GM06990 (cell line): ENCODE measurements at regions not wholly inside any gene's neighbourhood (a gene's known extent, or its start where the extent isn't known, plus 50 kb on each side); places are given as distances from the start of the nearest gene placed in this dataset.
A peak's percentile ranks its signal among the peaks of the same experiment; 100 is the strongest.

ENCODE experiments used
- DNase-seq: peaks from one replicate; pipeline ENCODE4 v3.0.0-alpha.2; 2011; ENCODE audit not compliant: insufficient read length; ENCODE audit errors: extremely low read depth
- H3K27me3 ChIP-seq: replicated peaks from 2 replicates; pipeline ENCODE4 v1.6.0; 2011; ENCODE audit warnings: low read length; ENCODE audit not compliant: control insufficient read depth, insufficient read depth
- H3K36me3 ChIP-seq: 2 replicates; pipeline ENCODE4 v1.5.1; 2011; ENCODE audit warnings: low read length; ENCODE audit not compliant: control insufficient read depth, insufficient read depth
- H3K4me3 ChIP-seq: replicated peaks from 2 replicates; pipeline ENCODE4 v1.5.1; 2011; ENCODE audit warnings: low read depth, mild to moderate bottlenecking, control low read depth, low read length
- CTCF ChIP-seq: IDR thresholded peaks from 2 replicates; pipeline ENCODE4 v1.5.1; 2011; ENCODE audit warnings: low read length, control low read depth, mild to moderate bottlenecking, inconsistent platforms; ENCODE audit not compliant: insufficient read depth, poor library complexity, severe bottlenecking

- no peak overlapping the region for H3K4me3 ChIP-seq
- DNase-seq: no peak
These were observed 205.6 kb upstream of the PRSS58 start for GRCh38 chr7:142463401-142463850.

GRCh38 chr7:142461437-142461836, 203.6 kb upstream of the PRSS58 start:
- Histone ChIP-seq H3K36me3 (no peaks in the 10 kb centered on the region), H3K4me3 (no peak overlapping the region), H3K27me3 (no peaks in the 10 kb centered on the region; the same call in 1 of the 2 replicates)
- no peak for TF ChIP-seq CTCF
- no peak for DNase-seq

More at GRCh38 chr7:142463401-142463850, 205.6 kb upstream of the PRSS58 start:
- Histone ChIP-seq H3K36me3 (no peaks in the 10 kb centered on the region), H3K27me3 (no peaks in the 10 kb centered on the region; the same call in 1 of the 2 replicates)
- no peak for TF ChIP-seq CTCF

- DNase-seq: no peak
- Histone ChIP-seq H3K27me3 (no peaks in the 10 kb centered on the region; the same call in 1 of the 2 replicates), H3K36me3 (no peaks in the 10 kb centered on the region), H3K4me3 (no peak overlapping the region)
- no peak for TF ChIP-seq CTCF
These were observed 202.7 kb upstream of the PRSS58 start for GRCh38 chr7:142460402-142461117.

- H3K36me3 ChIP-seq: no peaks in the 10 kb centered on the region
- no peaks in the 10 kb centered on the region; the same call in 1 of the 2 replicates for H3K27me3 ChIP-seq
- H3K4me3 ChIP-seq: no peak overlapping the region
- TF ChIP-seq CTCF: peak; percentile 73
- DNase-seq: no peak
These were observed 201.7 kb upstream of the PRSS58 start for GRCh38 chr7:142459551-142459963.

GRCh38 chr7:142457146-142457703, 199.4 kb upstream of the PRSS58 start:
- TF ChIP-seq CTCF: no peak

More at GRCh38 chr7:142457146-142457703, 199.4 kb upstream of the PRSS58 start:
- no peaks in the 10 kb centered on the region for H3K36me3 ChIP-seq
- H3K4me3 ChIP-seq: no peak overlapping the region
- no peaks in the 10 kb centered on the region; the same call in 1 of the 2 replicates for H3K27me3 ChIP-seq
- no peak for DNase-seq
